ENCODE measurements at regions not wholly inside any gene's neighbourhood (a gene's known extent, or its start where the extent isn't known, plus 50 kb on each side); places are given as distances from the start of the nearest gene placed in this dataset.

- TF ChIP-seq SRF (IDR thresholded peaks at IDR 0.05; ENCODE audit: low read depth, low read length) (no peak), PHF8 (conservative IDR thresholded peaks at IDR 0.05; ENCODE audit: low read depth, low read length) (no peak), RFX5 (IDR thresholded peaks at IDR 0.05; ENCODE audit: borderline replicate concordance, low read depth, low read length) (no peak), FOSL1 (IDR thresholded peaks at IDR 0.05; ENCODE audit: insufficient read depth, low read depth, low read length) (no peak), SP4 (IDR thresholded peaks at IDR 0.05; ENCODE audit: low read length) (no peak)
Observed at GRCh38 chr11:80980227-80980626, 1539.4 kb upstream of the TENM4 start (continued).

Measured in H1 (cell line).